ENCODE measurements at regions not wholly inside any gene's neighbourhood (a gene's known extent, or its start where the extent isn't known, plus 50 kb on each side); places are given as distances from the start of the nearest gene placed in this dataset.

- DNase-seq, result peak; percentile 37 to 74
Observed at GRCh38 chr10:106175760-106176377, 988.6 kb downstream of the SORCS1 start.

- no peak for DNase-seq
Observed at GRCh38 chr10:106173838-106174237, 990.7 kb downstream of the SORCS1 start.

DNA sequence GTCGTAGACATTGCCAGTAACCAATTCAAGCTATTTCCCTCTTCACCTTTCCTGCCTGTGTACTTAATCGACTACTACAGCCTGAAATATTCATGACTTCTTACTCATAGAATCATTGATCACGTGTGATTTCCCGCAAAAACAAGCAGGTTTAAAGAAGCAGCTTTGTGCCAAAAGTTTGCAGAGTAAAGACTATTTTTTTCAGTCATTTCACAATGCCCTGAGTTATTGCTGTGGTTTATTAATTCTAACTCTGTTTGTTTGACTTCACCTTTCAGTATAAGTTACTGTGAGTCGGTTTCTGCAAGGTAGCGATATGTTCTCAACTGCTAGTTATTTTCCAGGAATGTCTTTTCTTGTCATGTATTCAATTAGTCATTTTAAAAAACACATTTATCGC, 995.3 kb downstream of the SORCS1 start:
- no peak for DNase-seq

GRCh38 chr10:106167946-106168345, 996.6 kb downstream of the SORCS1 start:
- no peak for DNase-seq

DNA sequence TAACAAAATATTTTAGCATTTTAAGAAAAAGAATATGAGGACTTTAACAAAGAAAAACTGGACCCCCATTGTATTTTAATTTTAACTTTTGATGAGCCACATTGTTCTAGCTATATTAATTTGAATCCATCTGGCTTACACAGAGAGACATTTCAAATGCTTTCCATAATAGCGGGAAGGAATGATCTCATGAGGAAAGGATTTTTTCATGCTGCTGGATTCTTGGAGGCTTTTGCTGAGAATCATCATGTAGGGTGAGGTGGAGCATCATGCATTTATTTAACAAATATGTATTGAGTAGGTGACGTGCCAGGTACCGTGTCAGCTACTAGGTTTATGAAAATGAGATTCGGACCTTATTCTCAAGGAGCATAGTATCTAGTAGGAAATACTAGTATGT, 1006.3 kb downstream of the SORCS1 start:
- DNase-seq, result no peak

- DNase-seq, result no peak
Observed at GRCh38 chr10:106147021-106147420, 1017.5 kb downstream of the SORCS1 start.

DNA sequence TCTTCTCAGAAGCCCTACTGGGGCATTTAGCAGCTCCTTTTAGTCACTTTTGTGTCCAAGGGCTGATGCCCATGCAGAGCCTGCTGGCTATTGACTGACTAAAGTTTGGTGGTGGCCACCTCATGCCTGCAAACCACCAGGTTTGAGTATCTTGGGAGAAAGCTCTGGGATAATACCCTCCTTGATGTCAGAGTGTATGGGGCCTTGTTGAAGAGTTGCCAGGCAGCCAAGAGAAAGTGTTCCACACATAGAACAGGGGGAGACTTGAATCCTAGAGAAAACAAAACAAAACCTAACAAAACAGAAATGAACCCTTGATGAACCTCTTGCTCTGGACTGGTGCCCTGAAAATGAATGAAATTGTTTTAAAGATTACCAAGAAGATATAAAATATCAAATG, 1024.6 kb downstream of the SORCS1 start:
- no peak for DNase-seq

GRCh38 chr10:106136175-106136574, 1028.3 kb downstream of the SORCS1 start:
- DNase-seq, result no peak

GRCh38 chr10:106134326-106135000, 1030.0 kb downstream of the SORCS1 start:
- no peak for DNase-seq

GRCh38 chr10:106133451-106133850, 1031.1 kb downstream of the SORCS1 start:
- DNase-seq, result no peak

- no peak for DNase-seq
Observed at GRCh38 chr10:106132956-106133355, 1031.5 kb downstream of the SORCS1 start.

GRCh38 chr10:106114656-106115186, 1049.8 kb downstream of the SORCS1 start:
- no peak for DNase-seq

DNA sequence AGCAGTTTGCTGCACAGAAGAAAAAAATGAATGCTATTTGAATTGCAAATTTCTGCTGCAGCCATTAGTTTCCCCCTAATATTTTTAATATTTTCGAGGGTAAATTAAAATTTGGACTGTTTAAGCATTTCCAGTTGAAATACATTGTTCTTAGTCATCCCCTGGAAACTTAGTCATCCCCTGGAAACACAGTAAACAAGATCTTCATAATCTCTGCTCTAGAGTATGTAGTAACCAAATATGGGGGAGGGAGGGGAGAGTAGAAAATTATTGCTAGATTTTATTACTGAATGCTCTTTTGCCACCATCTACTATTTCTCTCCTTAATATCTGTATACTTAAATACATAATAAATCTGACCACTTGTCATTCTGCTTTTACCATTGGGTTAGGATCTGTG, 1053.3 kb downstream of the SORCS1 start:
- DNase-seq, result no peak

DNA sequence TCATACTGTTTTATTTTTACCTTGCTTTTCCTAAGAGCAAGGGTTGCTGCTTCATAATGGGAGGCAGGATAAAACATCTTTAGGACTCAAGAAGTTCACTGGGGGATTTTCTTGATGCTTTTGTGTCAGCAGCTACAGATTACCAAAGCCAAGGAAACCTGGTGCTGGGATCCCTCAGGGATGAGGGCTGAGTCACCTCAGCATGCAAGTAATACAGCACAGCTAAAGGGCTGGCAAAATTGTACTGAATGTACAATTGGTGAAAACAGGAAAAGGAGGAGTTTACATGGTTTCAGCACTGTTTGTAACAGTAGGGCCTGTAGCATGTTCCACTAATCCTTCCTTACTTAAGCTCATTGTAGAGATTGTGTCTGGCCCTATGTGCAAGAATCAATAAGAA, 1056.8 kb downstream of the SORCS1 start:
- no peak for DNase-seq

GRCh38 chr10:106106114-106106513, 1058.4 kb downstream of the SORCS1 start:
- no peak for DNase-seq

DNA sequence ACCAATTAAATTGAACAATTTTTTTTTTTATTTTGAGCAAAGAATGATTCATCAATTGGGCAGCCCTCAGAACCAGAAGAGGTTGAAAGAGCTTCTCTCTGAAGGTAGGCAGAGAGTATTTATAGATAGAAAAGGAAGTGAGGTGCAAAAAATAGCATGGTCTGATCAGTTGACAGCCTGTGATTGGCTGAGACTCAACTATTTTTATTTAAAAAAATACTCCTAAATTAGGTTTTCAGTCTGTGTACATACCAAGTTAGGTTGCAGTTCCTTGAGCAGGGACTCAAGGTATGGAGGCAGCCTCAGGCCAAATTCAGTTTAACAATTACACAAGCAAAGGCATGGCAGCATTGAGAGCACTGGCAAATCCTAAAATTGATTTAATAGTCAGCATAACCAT, 1074.7 kb downstream of the SORCS1 start:
- no peak for DNase-seq

DNA sequence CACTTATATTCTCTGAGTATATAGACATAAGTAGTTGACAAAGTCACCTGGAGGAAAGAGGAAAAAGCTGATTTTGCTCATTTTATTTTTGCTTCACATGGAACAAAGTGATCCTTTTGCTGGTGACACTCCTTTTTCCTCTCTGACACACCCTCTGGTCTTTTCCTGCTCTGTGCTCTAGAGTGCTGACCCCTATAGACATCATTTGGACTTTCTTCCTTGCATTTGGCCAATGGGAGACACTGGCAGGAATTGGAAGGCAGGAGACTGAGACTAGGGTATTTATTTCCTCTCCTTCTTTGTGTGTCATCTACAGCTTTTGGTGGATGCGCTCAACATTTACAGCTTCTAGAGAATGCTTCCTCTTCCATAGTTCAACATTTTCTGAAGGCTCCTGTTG, 1078.1 kb downstream of the SORCS1 start:
- no peak for DNase-seq

DNA sequence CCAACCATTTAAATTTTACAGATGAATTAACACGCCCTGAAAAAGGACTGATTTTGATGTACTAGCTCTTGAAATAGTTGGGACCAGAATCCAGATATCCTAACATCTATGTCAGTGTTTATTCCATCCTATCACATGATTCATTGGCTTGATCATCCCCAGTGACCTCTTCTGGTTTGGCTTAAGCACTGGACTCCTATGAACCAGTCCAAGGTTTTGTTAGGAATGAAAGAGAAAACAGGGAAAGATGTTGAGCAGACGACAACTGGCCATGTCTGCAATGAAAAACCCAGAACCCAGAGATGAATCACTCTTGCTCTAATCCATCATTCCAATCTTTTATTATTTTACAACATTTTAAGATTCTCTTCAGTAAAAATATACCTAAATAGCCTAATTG, 1080.9 kb downstream of the SORCS1 start:
- no peak for DNase-seq

DNA sequence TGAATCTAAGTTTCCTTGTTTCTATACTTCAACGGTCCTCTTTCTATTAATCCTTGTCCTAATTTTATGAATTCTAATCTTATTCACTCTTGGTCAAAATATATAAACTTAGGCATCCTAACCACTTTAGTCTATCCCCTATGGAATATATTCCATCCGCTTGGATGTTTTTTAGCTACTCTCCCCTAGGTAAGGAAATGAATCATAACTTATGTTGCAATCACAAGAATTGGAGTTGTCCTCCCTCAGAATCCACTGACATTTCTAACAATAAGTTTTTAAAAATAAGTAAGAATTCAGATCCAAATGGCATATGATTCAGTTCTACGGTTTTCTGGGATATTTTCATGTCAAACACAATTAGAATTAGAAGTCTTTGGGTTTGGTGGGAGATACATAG, 1081.6 kb downstream of the SORCS1 start:
- DNase-seq, result no peak

- DNase-seq, result no peak
Observed at GRCh38 chr10:106078895-106079576, 1085.5 kb downstream of the SORCS1 start.

- no peak for DNase-seq
Observed at GRCh38 chr10:106076496-106076895, 1088.0 kb downstream of the SORCS1 start.

GRCh38 chr10:106053061-106053460, 1111.4 kb downstream of the SORCS1 start:
- DNase-seq, result no peak

- no peak for DNase-seq
Observed at GRCh38 chr10:106044503-106044902, 1120.0 kb downstream of the SORCS1 start.

GRCh38 chr10:106043863-106044262, 1120.6 kb downstream of the SORCS1 start:
- no peak for DNase-seq
